ENCODE measurements at regions not wholly inside any gene's neighbourhood (a gene's known extent, or its start where the extent isn't known, plus 50 kb on each side); places are given as distances from the start of the nearest gene placed in this dataset.

GRCh38 chr14:65794674-65795279, 382.2 kb downstream of the FUT8 start:
- DNase-seq: no peak
- intact Hi-C loops (cut with DNase I): no loop called here
- no peak for ATAC-seq (ENCODE audit: poor library complexity)

GRCh38 chr14:65798216-65798615, 385.7 kb downstream of the FUT8 start:
- DNase-seq (no peak), ATAC-seq (ENCODE audit: poor library complexity) (no peak)
- intact Hi-C loops (cut with DNase I): no loop called here

- intact Hi-C loops (cut with DNase I): no loop called here
- ATAC-seq (ENCODE audit: poor library complexity) (no peak), DNase-seq (no peak)
Observed at GRCh38 chr14:65800694-65801093, 388.2 kb downstream of the FUT8 start.

GRCh38 chr14:65802196-65802595, 389.7 kb downstream of the FUT8 start:
- ATAC-seq (ENCODE audit: poor library complexity): no peak
- intact Hi-C loops (cut with DNase I): no loop called here
- DNase-seq: no peak

DNA sequence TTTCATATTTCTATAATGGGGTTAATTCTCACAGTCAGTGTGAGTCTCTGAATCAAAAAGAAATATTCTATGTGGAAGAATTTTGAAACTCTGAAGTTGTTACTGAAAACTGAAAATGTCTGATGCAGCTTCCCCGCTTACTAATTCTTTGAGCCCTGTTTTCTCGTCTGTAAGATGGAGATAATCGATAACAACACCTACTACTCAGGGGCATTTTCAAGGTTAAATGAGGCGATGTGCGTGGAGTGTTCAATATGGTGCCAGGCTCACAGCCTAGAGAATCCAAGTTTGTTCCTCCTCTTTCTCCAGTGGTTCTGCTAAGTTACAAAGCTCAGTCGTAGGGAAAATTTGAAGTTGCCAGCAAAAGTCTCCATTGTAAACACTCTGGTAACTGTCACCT, 391.4 kb downstream of the FUT8 start:
- ATAC-seq (ENCODE audit: poor library complexity): no peak
- intact Hi-C loops (cut with DNase I): no loop called here

GRCh38 chr14:65804439-65805112, 392.0 kb downstream of the FUT8 start:
- intact Hi-C loops (cut with DNase I): no loop called here
- no peak for DNase-seq
- no peak for ATAC-seq (ENCODE audit: poor library complexity)

More for the DNA sequence above, 391.4 kb downstream of the FUT8 start:
- no peak for DNase-seq

DNA sequence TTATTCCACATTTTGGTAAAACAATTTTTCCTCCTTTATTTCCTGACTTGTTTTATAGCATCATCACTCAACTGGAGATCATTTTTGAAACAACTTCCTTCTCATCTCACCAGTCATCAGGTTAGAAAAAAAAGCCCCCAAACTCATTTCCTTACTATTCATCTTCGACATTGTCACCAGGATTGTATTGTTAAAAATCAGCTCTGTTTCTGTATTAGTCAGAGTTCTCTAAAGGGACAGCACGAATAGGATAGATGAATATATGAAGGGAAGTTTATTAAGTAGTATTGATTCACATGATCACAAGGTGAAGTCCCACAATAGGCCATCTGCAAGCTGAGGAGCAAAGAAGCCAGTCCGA, 392.6 kb downstream of the FUT8 start:
- no peak for ATAC-seq (ENCODE audit: poor library complexity)
- DNase-seq: no peak
- intact Hi-C loops (cut with DNase I): no loop called here

DNA sequence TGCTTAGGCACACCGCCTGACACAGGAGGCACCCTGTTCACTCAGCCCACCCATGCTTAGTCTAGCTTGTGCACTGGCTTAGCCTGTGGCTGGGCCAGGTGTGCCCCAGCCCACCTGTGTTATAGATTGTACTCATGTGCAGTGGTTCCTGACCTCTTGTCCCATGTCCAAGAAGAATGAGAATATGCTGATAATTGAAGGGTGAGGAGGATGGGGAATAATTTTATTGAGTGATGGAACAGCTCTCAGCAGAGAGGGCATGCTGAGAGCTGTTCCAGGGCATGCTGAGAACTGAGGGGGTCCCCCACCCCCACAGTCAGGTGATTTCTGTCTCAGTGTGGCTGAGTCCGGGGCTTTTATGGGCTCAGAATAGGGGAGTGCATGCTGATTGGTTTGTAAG, 395.9 kb downstream of the FUT8 start:
- no peak for DNase-seq
- intact Hi-C loops (cut with DNase I): no loop called here
- ATAC-seq (ENCODE audit: poor library complexity): no peak

- intact Hi-C loops (cut with DNase I): no loop called here
- no peak for DNase-seq
- ATAC-seq (ENCODE audit: poor library complexity): no peak
Observed at GRCh38 chr14:65810322-65810721, 397.8 kb downstream of the FUT8 start.

DNA sequence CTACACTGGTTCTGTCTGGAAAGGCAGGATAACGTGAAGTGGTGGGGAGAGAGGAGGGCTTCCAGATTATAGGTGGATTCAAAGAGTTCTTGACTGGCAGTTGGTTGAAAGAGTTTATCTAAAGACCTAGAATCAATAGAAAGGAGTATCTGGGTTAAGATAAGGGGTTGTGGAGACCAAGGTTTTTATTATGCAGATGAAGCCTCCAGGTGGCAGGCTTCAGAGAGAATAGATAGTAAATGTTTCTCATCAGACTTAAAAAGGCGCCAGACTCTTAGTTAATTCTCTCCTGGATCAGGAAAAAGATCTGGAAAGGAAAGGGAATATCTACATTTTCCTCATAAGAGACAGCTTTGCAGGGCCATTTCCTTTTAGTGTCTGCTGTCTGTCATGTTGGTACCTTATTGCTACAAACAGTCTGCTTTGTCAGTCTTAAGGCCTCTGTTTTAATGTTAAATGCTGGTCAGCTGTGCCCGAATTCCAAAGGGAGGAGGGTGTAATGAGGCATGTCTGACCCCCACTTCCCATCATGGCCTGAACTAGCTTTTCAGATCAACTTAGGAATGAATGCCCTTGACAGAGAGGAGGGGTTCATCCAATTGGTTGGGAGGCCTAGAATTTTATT, 401.3 kb downstream of the FUT8 start:
- no peak for ATAC-seq (ENCODE audit: poor library complexity)
- intact Hi-C loops (cut with DNase I): no loop called here
- no peak for DNase-seq

GRCh38 chr14:65815127-65815526, 402.6 kb downstream of the FUT8 start:
- ATAC-seq (ENCODE audit: poor library complexity) (no peak), DNase-seq (no peak)
- intact Hi-C loops (cut with DNase I): no loop called here

DNA sequence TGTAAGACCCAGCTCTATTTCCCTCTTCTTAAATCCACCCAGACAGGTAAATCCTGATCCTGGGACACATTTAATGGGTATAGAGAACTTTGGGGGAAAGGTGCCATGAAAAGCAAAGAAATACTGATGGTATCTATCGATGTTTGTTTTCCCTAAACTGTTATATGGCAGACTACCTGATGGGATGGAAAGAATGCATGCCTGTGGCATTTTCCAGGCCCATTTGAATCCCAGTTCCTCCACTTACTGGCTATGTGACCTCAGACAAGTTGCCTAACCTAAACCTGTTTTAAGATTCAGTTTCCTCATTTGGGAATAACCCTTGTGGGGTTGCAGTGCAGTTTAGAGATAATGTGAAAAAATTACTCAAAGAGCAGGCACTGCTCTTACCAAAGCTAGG, 404.5 kb downstream of the FUT8 start:
- ATAC-seq (ENCODE audit: poor library complexity) (no peak), DNase-seq (no peak)
- intact Hi-C loops (cut with DNase I): no loop called here

GRCh38 chr14:65819569-65819968, 407.0 kb downstream of the FUT8 start:
- DNase-seq: no peak
- no peak for ATAC-seq (ENCODE audit: poor library complexity)
- intact Hi-C loops (cut with DNase I): no loop called here

- no peak for DNase-seq
- intact Hi-C loops (cut with DNase I): loop anchor here (5.0 kb wide), 2 partner anchors 409 to 659 kb away; partner anchors contain the start of gene FUT8
- no peak for ATAC-seq (ENCODE audit: poor library complexity)
Observed at GRCh38 chr14:65821224-65821753, 408.8 kb downstream of the FUT8 start.

DNA sequence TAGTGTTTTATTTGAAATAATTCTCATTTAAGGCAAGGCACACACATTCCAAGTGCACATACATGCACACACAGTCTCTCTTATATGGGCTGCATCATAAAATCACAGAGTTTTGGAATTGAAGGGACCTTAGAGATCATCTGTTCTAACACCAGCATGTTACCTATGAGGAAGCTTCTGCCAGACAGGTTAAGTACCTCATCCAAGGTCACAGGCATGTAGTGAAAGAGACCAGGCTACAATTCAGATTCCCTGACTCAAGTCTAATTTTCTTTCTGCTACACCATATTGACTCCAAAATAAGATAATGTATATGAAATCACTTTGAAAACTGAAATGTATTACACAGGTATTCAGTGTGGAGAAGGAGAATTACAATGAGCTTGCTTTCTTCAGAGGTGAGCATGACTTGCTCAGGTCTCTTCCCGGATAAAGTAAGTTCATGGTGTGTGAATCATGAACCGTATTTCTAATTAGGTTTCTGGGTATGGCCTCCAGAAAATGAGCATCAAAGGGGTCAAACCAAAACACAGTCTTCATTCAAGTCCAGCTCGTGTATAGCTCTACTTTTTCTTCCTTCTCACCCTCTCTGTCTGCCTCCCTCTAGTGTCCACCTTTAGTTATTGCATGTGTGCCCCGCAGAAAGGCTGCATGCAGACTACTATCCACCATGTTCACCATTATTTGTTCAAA, 411.9 kb downstream of the FUT8 start:
- DNase-seq (no peak), ATAC-seq (ENCODE audit: poor library complexity) (peak; percentile 87)
- intact Hi-C loops (cut with DNase I): loop anchor here (5.0 kb wide), 2 partner anchors 412 to 662 kb away; partner anchors contain the start of gene FUT8

GRCh38 chr14:65824978-65825299, 412.4 kb downstream of the FUT8 start:
- ATAC-seq (ENCODE audit: poor library complexity): no peak
- no peak for DNase-seq
- intact Hi-C loops (cut with DNase I): loop anchor here (5.0 kb wide), 2 partner anchors 413 to 663 kb away; partner anchors contain the start of gene FUT8

GRCh38 chr14:65826946-65827345, 414.4 kb downstream of the FUT8 start:
- DNase-seq (no peak), ATAC-seq (ENCODE audit: poor library complexity) (no peak)
- intact Hi-C loops (cut with DNase I): no loop called here

- intact Hi-C loops (cut with DNase I): no loop called here
- ATAC-seq (ENCODE audit: poor library complexity): no peak
- DNase-seq: no peak
Observed at GRCh38 chr14:65827520-65827919, 415.0 kb downstream of the FUT8 start.

DNA sequence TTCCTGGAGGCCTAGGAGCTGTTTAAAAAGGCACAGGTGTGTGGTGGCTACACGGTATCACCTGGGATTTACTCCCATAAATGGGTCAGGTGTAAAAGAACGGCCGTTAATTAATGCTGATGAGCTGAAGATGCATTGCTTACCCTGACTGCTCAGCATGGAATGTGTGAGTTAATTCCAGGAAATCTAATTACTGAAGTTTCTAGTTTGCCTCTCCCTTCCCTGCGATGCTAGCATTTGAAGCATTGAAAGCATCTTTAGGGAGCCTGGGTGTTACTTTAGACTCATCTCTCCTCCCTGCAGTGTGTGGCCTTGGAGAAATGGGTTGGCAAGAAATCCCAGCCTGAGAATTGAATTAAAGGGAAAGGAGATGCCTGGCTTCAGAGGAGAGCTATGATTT, 415.9 kb downstream of the FUT8 start:
- ATAC-seq (ENCODE audit: poor library complexity) (no peak), DNase-seq (no peak)
- intact Hi-C loops (cut with DNase I): no loop called here

Data from Right ventricle myocardium superior (tissue), 1 donor.